ENCODE measurements at regions not wholly inside any gene's neighbourhood (a gene's known extent, or its start where the extent isn't known, plus 50 kb on each side); places are given as distances from the start of the nearest gene placed in this dataset.

DNA sequence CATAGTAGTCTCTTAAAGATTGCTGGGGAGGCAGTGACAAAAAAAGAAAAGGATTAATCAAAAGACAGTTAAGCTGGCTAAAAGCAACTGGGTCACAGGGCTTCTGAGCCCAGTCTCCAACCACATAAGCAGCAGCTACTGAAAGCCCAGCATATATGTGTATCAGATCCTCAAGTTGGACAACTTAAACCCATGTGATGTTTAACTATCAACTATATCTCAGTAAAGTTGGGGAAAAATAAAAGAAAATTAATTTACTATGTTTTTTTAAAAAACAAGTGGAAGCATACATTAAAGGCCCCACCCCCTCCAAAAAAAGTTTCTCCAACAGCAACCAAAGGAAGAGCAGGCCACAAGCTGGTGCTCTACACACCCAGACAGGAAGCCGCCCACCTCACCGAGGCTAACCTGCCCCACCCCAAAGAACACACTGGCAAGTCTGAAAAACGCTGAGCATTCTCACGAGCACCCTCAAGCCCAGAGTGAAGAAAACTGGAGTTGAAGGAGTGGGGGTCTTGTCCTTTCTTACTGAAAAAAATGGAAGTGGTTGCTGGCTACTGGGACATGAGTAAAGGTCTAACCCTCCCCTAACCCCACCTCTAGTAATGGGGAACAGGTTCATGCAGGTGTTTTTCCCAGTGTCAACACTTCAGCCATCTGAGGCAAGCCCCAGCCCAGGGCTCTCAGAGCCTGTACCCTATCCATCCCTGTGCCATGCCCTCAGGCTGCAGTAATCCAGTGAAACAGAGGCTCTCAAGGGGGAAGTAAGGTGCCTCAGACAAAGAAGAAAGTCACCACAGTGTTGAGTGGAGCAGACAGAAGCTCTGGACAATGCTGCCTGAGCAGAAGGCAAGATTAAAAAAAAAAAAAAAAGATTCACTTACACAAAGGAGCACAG, 106.3 kb downstream of the GYPC start:
- no peak overlapping the region for H3K27ac ChIP-seq (replicated peaks)
- TF ChIP-seq SPI1 (IDR thresholded peaks at IDR 0.05; ENCODE audit: borderline replicate concordance, low read depth) (no peak), POLR2AphosphoS5 (IDR thresholded peaks at IDR 0.05; ENCODE audit: low read depth) (no peak), GABPA (IDR thresholded peaks at IDR 0.05; ENCODE audit: low read depth) (no peak)
- TF ChIP-seq, protein P1, sequence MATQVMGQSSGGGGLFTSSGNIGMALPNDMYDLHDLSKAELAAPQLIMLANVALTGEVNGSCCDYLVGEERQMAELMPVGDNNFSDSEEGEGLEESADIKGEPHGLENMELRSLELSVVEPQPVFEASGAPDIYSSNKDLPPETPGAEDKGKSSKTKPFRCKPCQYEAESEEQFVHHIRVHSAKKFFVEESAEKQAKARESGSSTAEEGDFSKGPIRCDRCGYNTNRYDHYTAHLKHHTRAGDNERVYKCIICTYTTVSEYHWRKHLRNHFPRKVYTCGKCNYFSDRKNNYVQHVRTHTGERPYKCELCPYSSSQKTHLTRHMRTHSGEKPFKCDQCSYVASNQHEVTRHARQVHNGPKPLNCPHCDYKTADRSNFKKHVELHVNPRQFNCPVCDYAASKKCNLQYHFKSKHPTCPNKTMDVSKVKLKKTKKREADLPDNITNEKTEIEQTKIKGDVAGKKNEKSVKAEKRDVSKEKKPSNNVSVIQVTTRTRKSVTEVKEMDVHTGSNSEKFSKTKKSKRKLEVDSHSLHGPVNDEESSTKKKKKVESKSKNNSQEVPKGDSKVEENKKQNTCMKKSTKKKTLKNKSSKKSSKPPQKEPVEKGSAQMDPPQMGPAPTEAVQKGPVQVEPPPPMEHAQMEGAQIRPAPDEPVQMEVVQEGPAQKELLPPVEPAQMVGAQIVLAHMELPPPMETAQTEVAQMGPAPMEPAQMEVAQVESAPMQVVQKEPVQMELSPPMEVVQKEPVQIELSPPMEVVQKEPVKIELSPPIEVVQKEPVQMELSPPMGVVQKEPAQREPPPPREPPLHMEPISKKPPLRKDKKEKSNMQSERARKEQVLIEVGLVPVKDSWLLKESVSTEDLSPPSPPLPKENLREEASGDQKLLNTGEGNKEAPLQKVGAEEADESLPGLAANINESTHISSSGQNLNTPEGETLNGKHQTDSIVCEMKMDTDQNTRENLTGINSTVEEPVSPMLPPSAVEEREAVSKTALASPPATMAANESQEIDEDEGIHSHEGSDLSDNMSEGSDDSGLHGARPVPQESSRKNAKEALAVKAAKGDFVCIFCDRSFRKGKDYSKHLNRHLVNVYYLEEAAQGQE (IDR thresholded peaks at IDR 0.05; ENCODE audit: insufficient replicate concordance, low read depth), result no peak
- TF ChIP-seq, protein P2, sequence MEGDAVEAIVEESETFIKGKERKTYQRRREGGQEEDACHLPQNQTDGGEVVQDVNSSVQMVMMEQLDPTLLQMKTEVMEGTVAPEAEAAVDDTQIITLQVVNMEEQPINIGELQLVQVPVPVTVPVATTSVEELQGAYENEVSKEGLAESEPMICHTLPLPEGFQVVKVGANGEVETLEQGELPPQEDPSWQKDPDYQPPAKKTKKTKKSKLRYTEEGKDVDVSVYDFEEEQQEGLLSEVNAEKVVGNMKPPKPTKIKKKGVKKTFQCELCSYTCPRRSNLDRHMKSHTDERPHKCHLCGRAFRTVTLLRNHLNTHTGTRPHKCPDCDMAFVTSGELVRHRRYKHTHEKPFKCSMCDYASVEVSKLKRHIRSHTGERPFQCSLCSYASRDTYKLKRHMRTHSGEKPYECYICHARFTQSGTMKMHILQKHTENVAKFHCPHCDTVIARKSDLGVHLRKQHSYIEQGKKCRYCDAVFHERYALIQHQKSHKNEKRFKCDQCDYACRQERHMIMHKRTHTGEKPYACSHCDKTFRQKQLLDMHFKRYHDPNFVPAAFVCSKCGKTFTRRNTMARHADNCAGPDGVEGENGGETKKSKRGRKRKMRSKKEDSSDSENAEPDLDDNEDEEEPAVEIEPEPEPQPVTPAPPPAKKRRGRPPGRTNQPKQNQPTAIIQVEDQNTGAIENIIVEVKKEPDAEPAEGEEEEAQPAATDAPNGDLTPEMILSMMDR (IDR thresholded peaks at IDR 0.05; ENCODE audit: insufficient read depth, low read length), result no peak
- H3K27me3 ChIP-seq (ENCODE audit: insufficient read depth, poor library complexity, severe bottlenecking), result no peaks in the 10 kb centered on the region
- DNase-seq (ENCODE audit: low read depth in 1 of 2, low spot score in 1 of 2), result no peak
- H3K4me3 ChIP-seq (replicated peaks; ENCODE audit: insufficient read depth, low read length), result no peak overlapping the region

DNA sequence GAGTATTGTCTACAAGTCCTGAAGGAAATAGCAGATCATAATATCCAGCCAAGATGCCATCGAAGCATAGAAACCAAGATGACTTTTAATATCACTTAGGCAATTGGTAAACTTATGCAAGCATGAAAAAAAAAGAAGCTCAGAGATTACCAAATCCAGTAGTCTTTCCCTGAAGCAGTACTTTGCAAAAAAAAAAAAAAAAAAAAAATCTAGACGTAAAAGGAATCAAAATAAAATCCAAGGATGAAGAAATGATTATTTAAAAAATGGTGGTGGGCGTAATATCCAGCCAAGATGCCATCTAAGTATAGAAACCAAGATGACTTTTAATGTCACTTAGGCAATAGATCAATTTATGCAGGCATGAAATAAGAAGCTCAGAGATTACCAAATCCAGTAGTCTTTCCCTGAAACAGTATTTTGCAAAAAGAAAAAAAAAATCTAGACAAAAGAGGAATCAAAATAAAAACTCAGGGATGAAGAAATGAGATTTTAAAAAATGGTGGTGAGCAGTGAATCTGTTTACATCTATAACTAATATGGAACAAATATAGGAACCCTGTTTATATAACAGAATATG, 108.8 kb downstream of the GYPC start:
- H3K4me3 ChIP-seq (replicated peaks; ENCODE audit: insufficient read depth, low read length), result no peak overlapping the region
- H3K27ac ChIP-seq (replicated peaks), result no peak overlapping the region
- no peak for DNase-seq (ENCODE audit: low read depth in 1 of 2, low spot score in 1 of 2)
- TF ChIP-seq POLR2AphosphoS5 (IDR thresholded peaks at IDR 0.05; ENCODE audit: low read depth) (no peak), SPI1 (IDR thresholded peaks at IDR 0.05; ENCODE audit: borderline replicate concordance, low read depth) (no peak), GABPA (IDR thresholded peaks at IDR 0.05; ENCODE audit: low read depth) (no peak)
- TF ChIP-seq, protein P2 (IDR thresholded peaks at IDR 0.05; ENCODE audit: insufficient read depth, low read length), result no peak
- TF ChIP-seq, protein P1 (IDR thresholded peaks at IDR 0.05; ENCODE audit: insufficient replicate concordance, low read depth), result no peak
- no peaks in the 10 kb centered on the region for H3K27me3 ChIP-seq (ENCODE audit: insufficient read depth, poor library complexity, severe bottlenecking)

GRCh38 chr2:126765395-126765794, 109.4 kb downstream of the GYPC start:
- Histone ChIP-seq H3K4me3 (replicated peaks; ENCODE audit: insufficient read depth, low read length) (no peak overlapping the region), H3K27me3 (ENCODE audit: insufficient read depth, poor library complexity, severe bottlenecking) (no peaks in the 10 kb centered on the region), H3K27ac (replicated peaks) (no peak overlapping the region)
- no peak for DNase-seq (ENCODE audit: low read depth in 1 of 2, low spot score in 1 of 2)
- no peak for TF ChIP-seq GABPA (IDR thresholded peaks at IDR 0.05; ENCODE audit: low read depth)
- TF ChIP-seq, protein P2 (IDR thresholded peaks at IDR 0.05; ENCODE audit: insufficient read depth, low read length), result no peak
- no peak for TF ChIP-seq SPI1 (IDR thresholded peaks at IDR 0.05; ENCODE audit: borderline replicate concordance, low read depth)
- no peak for TF ChIP-seq POLR2AphosphoS5 (IDR thresholded peaks at IDR 0.05; ENCODE audit: low read depth)
- TF ChIP-seq, protein P1 (IDR thresholded peaks at IDR 0.05; ENCODE audit: insufficient replicate concordance, low read depth), result no peak
